ENCODE measurements at regions not wholly inside any gene's neighbourhood (a gene's known extent, or its start where the extent isn't known, plus 50 kb on each side); places are given as distances from the start of the nearest gene placed in this dataset.

- no peak overlapping the region for H3K4me3 ChIP-seq (ENCODE audit: low read depth, poor library complexity, severe bottlenecking)
- intact Hi-C loops (cut with DNase I; ENCODE audit: low total_unique reads), result no loop called here
- TF ChIP-seq POLR2A (IDR thresholded peaks at IDR 0.05) (no peak), CTCF (IDR thresholded peaks at IDR 0.05) (no peak)
- 83 to 90% methylated on average over 4 to 5 of the region's 5 CpGs for WGBS, 2 donors
- no peak for DNase-seq (ENCODE audit: low spot score in 2 of 2)
Measured at GRCh38 chr5:2139478-2139877, 256.8 kb upstream of the IRX4 start.

- intact Hi-C loops (cut with DNase I; ENCODE audit: low total_unique reads), result no loop called here
- TF ChIP-seq CTCF (IDR thresholded peaks at IDR 0.05) (no peak), POLR2A (IDR thresholded peaks at IDR 0.05) (no peak)
- DNase-seq (ENCODE audit: low spot score in 2 of 2), result no peak
- H3K4me3 ChIP-seq (ENCODE audit: low read depth, poor library complexity, severe bottlenecking), result no peak overlapping the region
- 72 to 79% methylated on average over 12 of the region's 12 CpGs for WGBS, 2 donors
Measured at GRCh38 chr5:2138896-2139295, 256.2 kb upstream of the IRX4 start.

GRCh38 chr5:2137444-2138050, 254.8 kb upstream of the IRX4 start:
- intact Hi-C loops (cut with DNase I; ENCODE audit: low total_unique reads), result no loop called here
- peak in 1 of 2 donors; percentile 70 for DNase-seq (ENCODE audit: low spot score in 2 of 2)
- H3K4me3 ChIP-seq (ENCODE audit: low read depth, poor library complexity, severe bottlenecking), result no peak overlapping the region
- 95% methylated on average over 19 to 21 of the region's 21 CpGs for WGBS, 2 donors
- TF ChIP-seq POLR2A (IDR thresholded peaks at IDR 0.05) (no peak), CTCF (IDR thresholded peaks at IDR 0.05) (no peak)

- TF ChIP-seq POLR2A (IDR thresholded peaks at IDR 0.05) (no peak), CTCF (IDR thresholded peaks at IDR 0.05) (no peak)
- DNase-seq (ENCODE audit: low spot score in 2 of 2), result no peak
- intact Hi-C loops (cut with DNase I; ENCODE audit: low total_unique reads), result no loop called here
- 84 to 92% methylated on average over 43 to 44 of the region's 44 CpGs for WGBS, 2 donors
- H3K4me3 ChIP-seq (ENCODE audit: low read depth, poor library complexity, severe bottlenecking), result no peak overlapping the region
Measured at GRCh38 chr5:2136728-2137333, 254.1 kb upstream of the IRX4 start.

GRCh38 chr5:2135833-2136232, 253.1 kb upstream of the IRX4 start:
- TF ChIP-seq POLR2A (IDR thresholded peaks at IDR 0.05) (no peak), CTCF (IDR thresholded peaks at IDR 0.05) (no peak)
- no peak overlapping the region for H3K4me3 ChIP-seq (ENCODE audit: low read depth, poor library complexity, severe bottlenecking)
- intact Hi-C loops (cut with DNase I; ENCODE audit: low total_unique reads), result no loop called here
- no peak for DNase-seq (ENCODE audit: low spot score in 2 of 2)
- 75 to 76% methylated on average over 5 of the region's 5 CpGs for WGBS, 2 donors

- TF ChIP-seq CTCF (IDR thresholded peaks at IDR 0.05) (no peak), POLR2A (IDR thresholded peaks at IDR 0.05) (no peak)
- intact Hi-C loops (cut with DNase I; ENCODE audit: low total_unique reads), result no loop called here
- 69 to 80% methylated on average over 8 of the region's 8 CpGs for WGBS, 2 donors
- no peak overlapping the region for H3K4me3 ChIP-seq (ENCODE audit: low read depth, poor library complexity, severe bottlenecking)
- DNase-seq (ENCODE audit: low spot score in 2 of 2), result no peak
Measured at GRCh38 chr5:2135354-2135753, 252.6 kb upstream of the IRX4 start.

All from lower leg skin (tissue), 4 donors.